Prostate gland (tissue), 2 donors: ENCODE measurements at regions not wholly inside any gene's neighbourhood (a gene's known extent, or its start where the extent isn't known, plus 50 kb on each side); places are given as distances from the start of the nearest gene placed in this dataset.

ENCODE experiments used
- CTCF ChIP-seq, 4 experiments: fragments of 200-600 bp in 2 of 4; fragments of 450-650 bp in 2 of 4; sonication (generic) in 2 of 4; IDR thresholded peaks; 1 replicate in 3 of 4; 2 replicates in 1 of 4; pipeline ENCODE4 v1.5.1; 2016 to 2019; ENCODE audit warnings: antibody characterized with exemption in 4 of 4, mild to moderate bottlenecking in 2 of 4, moderate library complexity in 2 of 4
- POLR2AphosphoS5 ChIP-seq: sonication (generic); formaldehyde crosslinking; IDR thresholded peaks from one replicate; pipeline ENCODE4 v1.6.1; 2017; ENCODE audit warnings: antibody characterized with exemption

- TF ChIP-seq CTCF (IDR thresholded peaks at IDR 0.05) (no peak), POLR2AphosphoS5 (no peak)
Observed at GRCh38 chr3:21893242-21893641, 142.2 kb upstream of the ZNF385D start.
